HG03469 (cell line): ENCODE measurements at regions not wholly inside any gene's neighbourhood (a gene's known extent, or its start where the extent isn't known, plus 50 kb on each side); places are given as distances from the start of the nearest gene placed in this dataset.
"Not testable (repeated sequence)": the region's sequence is repeated elsewhere in the genome, so short reads cannot be mapped to it uniquely, and the experiment has no call there.

Source experiments
- ATAC-seq: cut with Tn5 transposase; IDR thresholded peaks from one replicate; pipeline ENCODE4 v1.9.1; 2021; ENCODE audit warnings: mild to moderate bottlenecking, moderate library complexity, moderate number of reproducible peaks; ENCODE audit not compliant: unreplicated experiment

DNA sequence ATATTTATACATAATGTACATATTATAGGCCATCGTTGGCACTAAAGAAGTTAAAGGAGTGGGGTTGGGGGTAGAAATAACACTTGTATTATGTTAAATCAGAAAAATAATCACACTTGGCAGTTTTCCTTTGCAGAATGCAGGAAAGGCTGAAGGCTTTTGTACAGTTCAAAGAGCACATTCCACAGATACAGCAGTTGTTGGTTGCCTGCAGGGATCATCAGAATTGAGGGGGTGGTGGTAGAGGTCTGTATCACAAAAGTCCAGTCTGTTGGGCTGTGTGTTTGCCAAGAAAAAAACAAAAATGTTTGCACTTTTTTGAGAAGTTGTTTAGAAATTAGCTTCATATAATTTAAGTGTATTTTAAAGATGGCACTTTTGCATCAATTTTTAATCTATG, 231.8 kb upstream of the FOXP2 start:
- no peak for ATAC-seq

DNA sequence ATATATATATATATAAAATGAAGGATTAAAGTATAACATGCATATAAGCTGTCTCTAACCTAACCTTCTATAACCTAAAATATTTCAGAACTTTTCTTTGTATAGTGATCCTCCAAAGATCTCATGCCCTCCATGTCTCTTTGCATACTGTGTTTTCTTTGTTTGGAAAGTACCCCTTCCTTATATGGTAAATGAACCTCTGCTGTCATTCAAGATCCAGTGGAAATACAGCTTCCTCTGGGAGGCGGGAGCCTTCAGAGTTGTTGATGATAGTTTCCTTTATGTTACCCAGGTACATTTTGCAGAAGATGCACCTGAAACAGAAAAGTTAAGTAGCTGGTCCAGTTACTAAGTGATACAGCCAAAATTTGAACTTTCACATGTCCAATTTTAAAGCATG, 233.3 kb upstream of the FOXP2 start:
- no peak for ATAC-seq

- ATAC-seq = no peak
Observed at GRCh38 chr7:114180556-114181266, 233.9 kb upstream of the FOXP2 start.

DNA sequence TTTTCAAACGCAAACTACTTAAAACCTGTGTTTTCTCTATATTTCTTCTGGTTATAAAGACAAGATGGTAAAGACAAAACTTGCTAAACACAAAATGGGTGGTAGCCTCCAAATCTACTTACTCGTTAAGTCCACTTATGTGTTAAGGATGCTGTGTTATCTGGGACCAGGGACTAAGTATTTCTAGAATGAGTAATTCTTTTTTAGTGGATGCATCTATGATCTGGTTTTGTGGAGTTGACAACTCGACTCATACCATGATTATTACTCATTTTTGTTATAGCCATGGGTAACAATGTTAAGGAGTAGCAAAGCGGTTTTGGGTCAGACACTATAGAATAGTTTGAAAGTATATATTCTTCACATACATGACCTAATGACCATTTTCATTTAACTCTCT, 239.5 kb upstream of the FOXP2 start:
- no peak for ATAC-seq

DNA sequence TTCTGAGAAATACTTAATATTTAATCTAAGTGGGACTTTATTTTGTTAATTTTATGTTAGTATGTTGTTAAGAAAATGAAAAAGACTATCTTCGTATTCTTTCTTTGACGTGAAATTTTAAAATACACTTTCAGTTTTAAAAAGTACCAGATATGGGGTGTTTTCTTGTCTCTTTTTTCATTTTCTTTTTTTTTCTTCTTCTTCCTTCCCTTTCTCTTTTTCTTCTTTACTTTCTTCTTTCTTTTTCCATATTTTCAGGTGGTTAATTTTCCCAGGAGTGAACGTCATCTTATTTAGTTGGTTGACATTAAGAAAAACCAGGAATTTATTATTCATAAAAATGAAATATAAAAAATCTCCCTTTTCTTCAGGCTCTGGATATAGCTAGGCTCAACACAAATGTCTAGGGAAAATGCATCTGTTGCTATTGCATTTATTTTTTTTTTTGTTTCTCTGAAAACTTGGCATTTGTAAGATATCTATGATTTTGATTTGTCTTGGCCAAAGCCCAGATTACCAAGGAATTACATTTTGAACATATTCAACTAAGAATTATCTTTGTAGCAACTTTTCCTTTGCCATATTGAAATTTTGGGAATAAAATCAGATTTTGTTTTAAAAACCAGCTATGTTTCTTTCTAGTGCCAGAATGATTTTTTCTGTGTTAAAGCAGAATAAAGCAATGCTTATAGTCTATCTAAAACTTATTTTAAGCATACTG, 241.3 kb upstream of the FOXP2 start:
- ATAC-seq = no peak

GRCh38 chr7:114169389-114169788, 245.2 kb upstream of the FOXP2 start:
- not testable (repeated sequence) for ATAC-seq

DNA sequence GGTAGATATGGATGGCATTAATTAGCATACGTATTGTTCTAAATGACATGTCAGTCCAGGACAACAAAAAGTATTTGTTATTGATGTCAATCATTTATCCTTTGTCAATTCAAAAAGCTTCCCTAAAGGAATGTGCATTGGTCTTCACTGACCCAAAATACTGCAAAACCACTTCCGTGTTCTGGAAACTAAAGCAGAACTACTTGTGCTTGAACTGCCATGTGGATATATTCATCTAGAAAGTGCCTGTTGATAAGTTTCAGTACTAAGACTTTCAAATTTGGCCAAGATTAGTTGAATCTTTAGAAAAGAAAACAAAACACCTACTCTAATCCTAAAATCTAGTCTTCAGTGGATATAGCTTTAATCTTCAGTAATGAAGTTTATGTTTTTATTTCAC, 242.1 kb upstream of the PPP1R3A start:
- peak; percentile 81 for ATAC-seq

- ATAC-seq = no peak
Observed at GRCh38 chr7:114158854-114159253, 240.0 kb upstream of the PPP1R3A start.

DNA sequence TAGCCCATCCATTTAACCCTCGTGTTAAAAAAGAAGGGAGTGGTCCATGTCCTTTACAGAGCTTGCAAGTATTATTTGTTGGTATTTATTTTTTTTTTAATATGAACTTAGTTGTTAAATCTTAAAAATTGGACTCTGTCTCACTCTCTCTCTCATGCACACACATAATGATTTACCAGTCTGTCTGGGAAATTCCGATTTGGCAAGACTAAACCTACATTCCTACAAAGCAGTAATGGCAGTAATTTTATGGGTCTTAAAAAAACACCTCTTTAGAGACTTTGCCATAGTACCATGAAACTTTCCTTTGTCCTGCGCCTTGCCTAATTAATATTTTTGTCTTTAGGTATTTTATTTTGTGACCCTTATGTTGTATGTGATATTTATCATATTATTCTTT, 239.5 kb upstream of the PPP1R3A start:
- no peak for ATAC-seq

DNA sequence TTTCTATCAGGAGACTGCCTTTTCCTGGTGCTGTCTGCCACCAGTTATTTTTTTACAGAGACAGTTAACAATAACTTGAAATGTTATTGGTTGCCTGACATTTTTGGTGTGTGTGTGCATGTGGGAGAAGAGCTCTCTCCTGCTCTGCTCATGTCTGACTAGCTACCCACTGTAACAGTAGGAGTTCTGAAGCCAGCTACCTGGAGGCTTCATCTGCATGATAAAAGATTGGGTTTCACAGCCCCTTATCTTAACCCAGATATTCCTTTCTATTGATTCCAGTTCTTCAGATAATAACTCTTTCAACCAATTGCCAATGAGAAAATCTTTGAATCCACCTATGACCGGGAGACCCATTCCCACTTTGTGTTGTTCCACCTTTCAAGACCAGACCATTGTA, 237.4 kb upstream of the PPP1R3A start:
- ATAC-seq = no peak

DNA sequence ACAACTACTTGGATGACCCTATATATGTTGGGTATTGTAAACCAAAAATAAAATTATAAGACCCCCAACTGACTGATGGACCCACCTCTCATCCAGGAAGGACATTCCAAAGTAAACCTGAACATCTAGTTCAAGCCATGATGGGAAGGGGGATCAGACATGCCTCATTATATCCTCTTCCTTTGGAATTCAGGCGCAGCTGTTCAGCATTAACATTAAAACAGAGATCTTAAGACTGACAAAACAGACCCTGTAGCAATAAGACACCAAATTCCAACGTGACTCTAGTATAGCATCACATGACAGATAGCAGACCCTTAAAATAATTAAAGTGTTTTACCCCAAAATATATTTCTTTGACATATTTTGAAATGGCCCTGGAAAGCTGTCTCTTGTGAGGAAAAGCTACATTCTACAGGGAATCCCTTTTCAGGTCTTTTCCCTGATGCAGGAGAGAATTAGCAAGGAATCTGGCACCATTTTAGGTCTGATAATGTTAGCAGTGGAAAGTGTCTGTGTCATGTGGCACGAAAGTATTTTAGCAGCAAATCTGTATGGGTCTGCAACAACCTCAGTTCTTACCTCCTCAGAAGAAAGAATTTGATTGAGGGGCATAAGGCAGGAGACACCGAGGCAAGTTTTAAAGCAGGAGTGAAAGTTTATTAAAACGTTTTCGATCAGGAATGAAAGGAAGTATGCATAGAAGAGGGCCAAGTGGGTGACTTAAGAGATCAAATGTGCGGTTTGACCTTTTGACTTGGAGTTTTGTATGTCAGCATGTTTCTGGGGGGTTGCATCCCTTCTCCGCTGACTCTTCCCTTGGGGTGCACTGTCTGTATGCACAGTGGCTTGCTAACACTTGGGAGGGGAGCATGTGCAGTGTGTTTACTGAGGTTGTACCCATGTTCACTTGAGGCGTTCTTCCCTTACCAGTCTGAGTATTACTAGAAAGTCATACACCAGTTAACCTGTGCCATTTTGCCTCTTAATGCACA, 236.6 kb upstream of the PPP1R3A start:
- ATAC-seq = no peak

- ATAC-seq = no peak
Observed at GRCh38 chr7:114153700-114154099, 234.9 kb upstream of the PPP1R3A start.

- no peak for ATAC-seq
Observed at GRCh38 chr7:114152314-114152938, 233.6 kb upstream of the PPP1R3A start.

- no peak for ATAC-seq
Observed at GRCh38 chr7:114151777-114152176, 233.0 kb upstream of the PPP1R3A start.

DNA sequence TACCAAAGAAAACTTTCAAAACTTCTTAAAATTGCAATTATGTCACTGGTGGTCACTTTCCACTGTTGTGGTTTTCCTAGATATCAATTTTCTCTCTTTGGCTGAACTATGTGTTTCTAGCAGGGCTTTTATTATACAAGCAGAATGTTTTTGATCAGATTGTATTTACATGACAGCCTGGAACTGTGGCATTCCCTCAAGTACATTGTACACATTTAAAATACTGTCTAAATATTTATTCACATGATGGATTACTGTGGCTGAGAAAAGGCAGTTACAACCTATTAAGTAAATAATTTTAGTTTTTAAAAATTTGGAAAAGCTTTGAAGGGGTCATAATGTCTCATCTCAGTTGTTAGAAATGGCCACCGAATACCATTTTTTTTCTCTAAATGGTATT, 231.9 kb upstream of the PPP1R3A start:
- ATAC-seq = no peak

DNA sequence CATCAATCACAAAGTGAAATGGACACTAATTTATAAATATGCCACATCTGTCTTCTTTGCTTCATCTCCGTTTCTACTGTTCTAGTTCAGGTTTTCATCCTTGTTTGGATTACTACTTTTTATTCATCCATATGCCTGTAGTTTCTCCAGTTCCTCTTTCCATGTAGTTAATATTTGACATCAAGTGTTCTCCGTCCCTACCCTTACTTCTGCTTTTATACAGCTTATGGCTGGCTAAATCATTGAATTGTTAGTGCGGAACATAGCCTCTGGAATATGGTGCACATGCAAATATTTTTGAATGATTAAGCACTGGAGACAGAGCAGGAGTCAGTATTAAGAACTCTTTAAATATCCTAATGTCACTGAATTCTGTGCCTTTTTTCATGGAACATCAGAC, 230.0 kb upstream of the PPP1R3A start:
- no peak for ATAC-seq

DNA sequence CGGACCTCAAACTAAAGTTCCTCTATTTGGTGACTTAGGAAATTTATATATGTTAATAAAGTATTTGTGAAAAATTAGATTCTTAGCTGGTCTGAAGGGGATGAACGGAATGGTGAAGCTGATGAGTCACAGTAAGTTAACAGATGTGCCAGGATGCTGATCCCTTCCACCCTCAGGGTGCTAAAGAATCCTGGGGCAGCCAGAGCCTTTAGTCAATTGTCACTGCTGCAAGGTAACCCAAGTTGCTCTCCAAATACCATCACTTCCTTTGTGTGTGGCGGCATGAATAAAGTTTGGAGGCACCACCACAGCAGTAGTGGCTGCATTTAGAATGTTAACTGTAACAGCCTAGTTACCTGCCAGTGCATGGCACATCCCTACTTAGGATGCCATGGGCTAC, 222.6 kb upstream of the PPP1R3A start:
- ATAC-seq = no peak

GRCh38 chr7:114140561-114140960, 221.8 kb upstream of the PPP1R3A start:
- no peak for ATAC-seq

DNA sequence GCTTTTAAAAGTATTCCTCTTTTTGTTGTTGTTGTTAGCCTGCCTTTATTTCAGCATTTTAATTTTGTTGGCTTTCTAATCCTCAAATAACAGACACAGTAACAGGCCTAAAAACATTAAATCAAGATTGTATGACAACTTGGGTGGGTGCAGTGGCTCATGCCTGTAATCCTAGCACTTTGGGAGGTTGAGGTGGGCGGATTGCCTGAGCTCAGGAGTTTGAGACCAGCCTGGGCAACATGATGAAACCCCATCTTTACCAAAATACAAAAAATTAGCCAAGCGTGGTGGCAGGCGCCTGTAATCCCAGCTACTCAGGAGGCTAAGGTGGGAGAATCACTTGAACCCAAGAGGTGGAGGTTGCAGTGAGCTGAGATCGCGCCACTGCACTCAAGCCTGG, 220.9 kb upstream of the PPP1R3A start:
- ATAC-seq = not testable (repeated sequence)

DNA sequence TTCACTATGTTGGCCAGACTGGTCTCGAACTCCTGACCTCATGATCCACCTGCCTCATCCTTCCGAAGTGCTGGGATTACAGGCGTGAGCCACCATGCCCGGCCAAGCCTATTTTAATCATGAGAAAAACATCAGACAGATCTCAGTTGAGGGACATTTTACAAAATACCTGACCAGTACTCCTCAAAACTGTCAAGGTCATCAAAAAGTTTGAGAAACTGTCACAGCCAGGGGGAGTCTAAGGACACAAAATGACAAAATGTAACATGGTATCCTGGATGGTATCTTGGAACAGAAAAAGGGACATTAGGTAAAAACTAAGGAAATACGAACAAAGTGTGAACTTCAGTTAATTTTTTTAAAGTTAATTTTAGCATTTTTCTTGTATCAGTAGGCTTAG, 219.8 kb upstream of the PPP1R3A start:
- ATAC-seq = no peak

DNA sequence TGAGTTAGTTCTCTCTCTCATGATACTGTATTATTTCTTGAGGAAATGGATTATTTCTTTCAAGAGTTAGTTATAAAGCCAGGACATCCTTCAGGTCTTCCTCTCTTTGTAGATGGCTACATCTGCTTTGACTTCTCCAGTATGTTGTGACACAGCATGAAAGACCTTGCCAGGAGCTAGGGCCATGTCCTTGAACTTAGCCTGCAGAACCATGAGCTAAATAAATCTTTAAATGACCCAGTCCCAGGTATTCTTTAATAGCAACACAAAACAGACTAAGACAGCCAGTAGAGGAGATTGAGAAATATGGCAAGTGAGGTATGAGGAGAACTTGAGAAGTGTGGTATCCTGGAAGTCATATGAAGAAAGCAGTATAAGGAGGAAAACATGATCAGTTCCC, 214.9 kb upstream of the PPP1R3A start:
- no peak for ATAC-seq
